NCI-H510A (cell line): ENCODE measurements at regions not wholly inside any gene's neighbourhood (a gene's known extent, or its start where the extent isn't known, plus 50 kb on each side); places are given as distances from the start of the nearest gene placed in this dataset.

Experiments
- DNase-seq: peaks from one replicate; lab custom pipeline; 2025; lab: John Stamatoyannopoulos, UW

- no peak for DNase-seq
Observed at GRCh38 chr16:35639233-35640205, 2180.1 kb downstream of the TP53TG3F start.

DNA sequence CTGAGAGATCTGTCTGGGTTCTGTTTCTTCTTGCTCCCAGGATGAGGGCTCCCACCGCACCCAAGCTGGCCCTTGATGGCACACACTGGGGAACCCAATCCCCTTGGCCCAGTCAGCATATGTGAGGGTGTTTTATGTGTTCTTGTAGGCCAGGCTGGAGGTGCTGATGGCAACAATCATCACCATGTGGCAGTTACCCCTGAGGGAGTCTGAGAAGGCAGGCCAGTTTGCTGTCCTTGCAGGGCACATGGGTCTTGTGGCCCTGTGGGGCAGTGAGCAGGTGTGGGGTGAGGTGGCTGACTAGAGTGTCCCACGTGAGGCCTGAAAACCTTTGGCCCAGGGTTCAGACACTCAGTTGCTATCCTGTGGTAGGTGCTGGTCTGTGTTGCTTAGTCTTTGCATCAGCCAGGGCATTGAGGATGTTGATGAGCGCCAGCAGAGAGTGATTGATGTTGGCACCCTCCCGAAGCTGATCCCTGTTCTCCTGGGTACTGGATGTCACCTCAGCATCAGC, 2183.0 kb downstream of the TP53TG3F start:
- DNase-seq: no peak

GRCh38 chr16:35651841-35652240, 2192.4 kb downstream of the TP53TG3F start:
- DNase-seq: no peak

- DNase-seq: no peak
Observed at GRCh38 chr16:35664091-35664693, 2204.8 kb downstream of the TP53TG3F start.

DNA sequence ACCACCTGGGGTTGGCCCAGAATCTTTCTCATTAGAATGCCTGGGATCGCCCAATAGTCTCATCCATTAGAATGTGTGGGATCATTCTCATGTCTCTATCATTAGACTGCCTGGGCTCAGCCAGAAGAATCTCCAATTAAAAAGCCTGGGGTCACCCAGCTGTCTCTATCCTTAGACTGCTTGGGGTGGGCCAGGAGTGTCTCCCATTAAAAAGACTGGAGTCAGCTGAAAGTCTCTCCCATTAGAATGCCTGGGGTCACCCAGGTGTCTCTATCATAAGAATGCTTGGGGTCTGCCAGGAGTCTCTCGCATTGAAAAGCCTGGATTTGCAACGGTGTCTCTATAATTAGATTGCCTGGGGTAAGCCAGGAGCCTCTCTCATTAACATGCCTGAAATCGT, 2225.7 kb downstream of the TP53TG3F start:
- DNase-seq: no peak

- DNase-seq: no peak
Observed at GRCh38 chr16:35686595-35686994, 2227.2 kb downstream of the TP53TG3F start.

GRCh38 chr16:35687071-35687470, 2227.7 kb downstream of the TP53TG3F start:
- no peak for DNase-seq

- no peak for DNase-seq
Observed at GRCh38 chr16:35687781-35688180, 2228.4 kb downstream of the TP53TG3F start.

GRCh38 chr16:35689764-35690163, 2230.4 kb downstream of the TP53TG3F start:
- no peak for DNase-seq

- DNase-seq: no peak
Observed at GRCh38 chr16:35690413-35690812, 2231.0 kb downstream of the TP53TG3F start.

DNA sequence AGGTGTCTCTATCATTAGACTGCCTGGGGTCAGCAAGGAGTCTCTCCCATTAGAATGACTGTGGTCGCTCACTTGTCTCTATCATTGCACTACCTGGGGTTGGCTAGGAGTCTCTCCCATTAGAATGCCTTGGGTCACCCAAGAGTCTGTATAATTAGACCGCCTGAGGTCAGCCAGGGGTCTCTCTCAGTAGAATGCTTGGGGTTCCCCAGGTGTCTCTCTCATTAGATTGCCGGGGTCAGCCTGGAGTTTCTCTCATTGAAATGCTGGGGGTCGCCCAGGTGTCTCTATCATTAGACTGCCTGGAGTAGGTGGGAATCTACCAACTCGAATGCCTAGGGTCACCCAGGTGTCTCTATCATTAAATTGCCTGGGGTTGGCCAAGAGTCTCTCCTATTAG, 2231.6 kb downstream of the TP53TG3F start:
- DNase-seq: no peak

DNA sequence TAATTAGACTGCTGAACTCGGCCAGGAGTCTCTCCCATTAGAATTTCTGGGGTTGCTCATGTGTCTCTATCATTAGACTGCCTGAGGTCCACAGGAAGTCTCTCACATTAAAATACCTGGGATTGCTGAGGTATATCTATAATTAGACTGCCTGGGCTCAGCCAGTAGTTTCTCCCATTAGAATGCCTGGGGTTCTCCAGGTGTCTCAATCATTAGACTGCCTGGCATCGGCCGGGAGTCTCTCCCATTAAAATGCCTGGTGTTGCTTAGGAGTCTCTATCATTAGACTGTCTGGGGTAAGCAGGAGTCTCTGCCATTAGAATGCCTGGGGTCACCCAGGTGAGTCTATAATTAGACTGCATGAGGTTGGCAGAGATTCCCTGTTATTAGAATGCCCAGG, 2233.4 kb downstream of the TP53TG3F start:
- no peak for DNase-seq

GRCh38 chr16:35706901-35707300, 2247.5 kb downstream of the TP53TG3F start:
- DNase-seq: no peak

DNA sequence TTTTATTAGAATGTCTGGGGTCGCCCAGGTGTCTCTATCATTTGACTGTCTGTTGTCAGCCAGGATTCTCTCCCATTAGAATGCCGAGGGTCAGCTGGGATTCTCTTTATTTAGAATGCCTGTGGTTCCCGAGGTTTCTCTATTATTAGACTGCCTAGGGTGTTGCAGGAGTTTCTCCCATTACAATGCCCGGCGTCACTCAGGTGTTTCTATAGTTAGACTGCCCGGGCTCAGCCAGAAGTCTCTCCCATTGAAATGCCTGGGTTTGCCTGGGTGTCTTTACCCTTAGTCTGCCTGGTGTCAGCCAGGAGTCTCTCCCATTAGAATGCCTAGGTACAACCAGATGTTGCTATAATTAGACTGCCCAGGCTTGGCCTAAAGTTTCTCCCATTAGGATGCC, 2252.0 kb downstream of the TP53TG3F start:
- DNase-seq: no peak

- no peak for DNase-seq
Observed at GRCh38 chr16:35711958-35712357, 2252.5 kb downstream of the TP53TG3F start.

DNA sequence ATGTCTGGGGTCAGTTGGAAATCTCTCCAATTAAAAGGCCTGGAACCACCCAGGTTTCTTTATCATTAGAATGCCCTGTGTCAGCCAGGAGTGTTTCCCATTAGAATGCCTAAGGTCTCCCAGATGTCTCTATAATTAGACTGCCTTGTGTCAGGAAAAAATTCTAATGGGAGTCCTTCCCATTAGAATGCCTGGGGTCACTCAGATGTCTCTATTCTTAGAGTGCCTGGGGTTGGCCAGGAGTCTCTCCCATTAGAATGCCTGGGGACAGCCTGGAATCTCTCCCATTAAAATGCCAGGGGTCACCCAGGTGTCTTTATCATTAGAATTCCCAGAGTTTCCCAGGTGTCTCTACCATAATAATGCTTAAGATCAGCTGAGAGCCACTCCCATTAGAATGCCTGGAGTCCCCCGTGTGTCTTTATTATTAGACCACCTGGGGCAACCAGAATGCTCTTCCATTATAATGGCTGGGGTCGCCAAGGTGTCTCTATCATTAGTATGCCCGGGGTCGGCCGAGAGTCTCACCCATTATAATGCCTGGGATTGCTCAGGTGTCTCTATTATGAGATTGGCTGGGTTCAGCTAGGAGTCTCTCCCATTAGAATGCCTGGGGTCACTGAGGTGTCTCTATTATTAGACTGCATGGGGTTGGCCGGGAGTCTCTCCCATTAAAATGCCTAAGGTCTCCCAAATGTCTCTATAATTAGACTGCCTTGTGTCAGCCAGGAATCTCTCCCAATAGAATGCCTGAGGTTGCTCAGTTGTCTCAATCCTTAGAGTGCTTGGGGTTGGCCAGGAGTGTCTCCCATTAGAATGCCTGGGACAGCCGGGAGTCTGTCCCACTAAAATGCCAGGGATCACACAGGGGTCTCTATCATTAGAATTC, 2254.6 kb downstream of the TP53TG3F start:
- no peak for DNase-seq

GRCh38 chr16:35714665-35715064, 2255.3 kb downstream of the TP53TG3F start:
- no peak for DNase-seq

- DNase-seq: no peak
Observed at GRCh38 chr16:35724551-35724950, 2265.1 kb downstream of the TP53TG3F start.

GRCh38 chr16:35725949-35726348, 2266.5 kb downstream of the TP53TG3F start:
- no peak for DNase-seq

DNA sequence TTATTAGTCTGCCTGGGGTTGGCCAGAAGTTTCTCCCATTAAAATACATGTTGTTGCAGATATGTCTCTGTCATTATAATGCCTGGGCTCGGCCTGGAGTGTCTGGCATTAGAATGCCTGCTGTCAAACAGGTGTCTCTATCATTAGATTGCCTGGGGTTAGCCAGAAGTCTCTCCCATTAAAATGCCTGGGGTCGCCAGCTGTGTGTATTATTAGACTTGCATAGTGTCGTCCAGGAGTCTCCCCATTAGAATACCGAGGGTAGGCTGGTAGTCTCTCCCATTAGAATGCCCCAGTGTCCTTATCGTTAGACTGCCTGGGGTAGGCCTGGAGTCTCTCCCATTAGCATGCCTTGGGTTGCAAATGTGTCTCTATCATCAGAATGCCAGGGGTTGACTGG, 2270.8 kb downstream of the TP53TG3F start:
- DNase-seq: no peak

GRCh38 chr16:35731341-35732040, 2272.1 kb downstream of the TP53TG3F start:
- no peak for DNase-seq
